ENCODE measurements at regions not wholly inside any gene's neighbourhood (a gene's known extent, or its start where the extent isn't known, plus 50 kb on each side); places are given as distances from the start of the nearest gene placed in this dataset.

GRCh38 chr10:131469551-131469950, 158.0 kb upstream of the TCERG1L start:
- H3K4me3 ChIP-seq (ENCODE audit: low read depth, low read length): no peak overlapping the region
- no peak for TF ChIP-seq CTCF (IDR thresholded peaks at IDR 0.05; ENCODE audit: borderline replicate concordance, insufficient read depth, low read depth, low read length)

GRCh38 chr10:131473645-131474044, 162.1 kb upstream of the TCERG1L start:
- H3K4me3 ChIP-seq (ENCODE audit: low read depth, low read length): no peak overlapping the region
- no peak for TF ChIP-seq CTCF (IDR thresholded peaks at IDR 0.05; ENCODE audit: borderline replicate concordance, insufficient read depth, low read depth, low read length)

- no peak overlapping the region for H3K4me3 ChIP-seq (ENCODE audit: low read depth, low read length)
- no peak for TF ChIP-seq CTCF (IDR thresholded peaks at IDR 0.05; ENCODE audit: borderline replicate concordance, insufficient read depth, low read depth, low read length)
Observed at GRCh38 chr10:131474416-131474815, 162.9 kb upstream of the TCERG1L start.

- TF ChIP-seq CTCF (IDR thresholded peaks at IDR 0.05; ENCODE audit: borderline replicate concordance, insufficient read depth, low read depth, low read length): no peak
- no peak overlapping the region for H3K4me3 ChIP-seq (ENCODE audit: low read depth, low read length)
Observed at GRCh38 chr10:131475043-131475442, 163.5 kb upstream of the TCERG1L start.

- no peak for TF ChIP-seq CTCF (IDR thresholded peaks at IDR 0.05; ENCODE audit: borderline replicate concordance, insufficient read depth, low read depth, low read length)
- no peak overlapping the region for H3K4me3 ChIP-seq (ENCODE audit: low read depth, low read length)
Observed at GRCh38 chr10:131475803-131476202, 164.3 kb upstream of the TCERG1L start.

GRCh38 chr10:131477457-131478121, 166.1 kb upstream of the TCERG1L start:
- no peak overlapping the region for H3K4me3 ChIP-seq (ENCODE audit: low read depth, low read length)
- TF ChIP-seq CTCF (IDR thresholded peaks at IDR 0.05; ENCODE audit: borderline replicate concordance, insufficient read depth, low read depth, low read length): no peak

- H3K4me3 ChIP-seq (ENCODE audit: low read depth, low read length): no peak overlapping the region
- no peak for TF ChIP-seq CTCF (IDR thresholded peaks at IDR 0.05; ENCODE audit: borderline replicate concordance, insufficient read depth, low read depth, low read length)
Observed at GRCh38 chr10:131478377-131478989, 167.0 kb upstream of the TCERG1L start.
